ENCODE measurements at regions not wholly inside any gene's neighbourhood (a gene's known extent, or its start where the extent isn't known, plus 50 kb on each side); places are given as distances from the start of the nearest gene placed in this dataset.

DNA sequence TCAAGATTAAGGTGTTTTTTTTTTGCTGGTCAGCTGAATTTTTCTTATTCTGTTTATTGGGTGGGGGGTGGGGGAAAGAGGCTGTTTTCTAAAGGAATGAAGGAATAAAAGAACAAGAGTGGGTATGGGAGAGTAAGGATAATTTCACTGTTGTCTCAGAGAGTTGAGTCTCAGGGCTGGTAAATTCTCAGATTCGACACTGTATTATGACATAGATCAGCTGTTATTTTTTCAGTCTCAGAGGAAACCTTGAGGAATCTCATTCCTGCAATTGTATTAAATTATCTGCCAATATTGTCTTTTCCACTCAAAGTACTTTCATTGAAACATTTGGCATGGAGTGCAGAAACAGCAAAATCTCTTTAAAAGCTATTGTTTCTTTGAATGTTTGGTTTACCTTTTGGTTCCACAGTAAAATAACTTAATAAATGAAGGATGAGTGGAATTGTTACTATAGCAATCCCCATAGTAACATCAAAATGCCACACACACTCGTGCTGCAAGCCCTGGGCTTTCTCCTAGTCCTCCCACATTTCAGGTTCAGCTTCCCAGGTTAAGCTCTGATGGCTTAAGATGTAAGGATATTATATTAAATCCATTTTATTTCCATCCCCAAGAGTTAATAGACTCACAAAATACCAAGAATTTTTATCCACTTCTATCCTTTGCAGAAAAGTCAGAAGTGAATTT is 478.7 kb upstream of the TCF4 start:
- no peak for DNase-seq

DNA sequence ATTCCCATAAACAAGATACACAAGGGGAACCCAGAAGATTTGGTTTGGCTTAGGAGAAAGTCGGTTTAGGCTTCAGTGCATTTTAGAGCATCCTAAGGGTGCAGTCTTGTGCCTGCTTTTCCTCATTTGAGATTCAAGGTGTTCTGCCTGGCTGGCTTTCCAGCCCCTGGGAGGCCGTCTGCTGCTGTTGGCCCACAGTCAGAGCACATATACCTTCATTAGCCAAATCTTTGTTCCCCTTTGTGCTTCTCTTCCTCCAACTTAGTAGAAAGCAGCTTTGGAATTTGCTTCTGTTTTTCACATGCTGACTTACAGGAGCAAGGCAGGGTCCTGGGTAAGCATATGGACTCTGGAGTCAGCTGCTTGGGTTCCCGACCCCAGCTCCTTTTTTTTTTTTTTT is 477.1 kb upstream of the TCF4 start:
- DNase-seq: no peak

DNA sequence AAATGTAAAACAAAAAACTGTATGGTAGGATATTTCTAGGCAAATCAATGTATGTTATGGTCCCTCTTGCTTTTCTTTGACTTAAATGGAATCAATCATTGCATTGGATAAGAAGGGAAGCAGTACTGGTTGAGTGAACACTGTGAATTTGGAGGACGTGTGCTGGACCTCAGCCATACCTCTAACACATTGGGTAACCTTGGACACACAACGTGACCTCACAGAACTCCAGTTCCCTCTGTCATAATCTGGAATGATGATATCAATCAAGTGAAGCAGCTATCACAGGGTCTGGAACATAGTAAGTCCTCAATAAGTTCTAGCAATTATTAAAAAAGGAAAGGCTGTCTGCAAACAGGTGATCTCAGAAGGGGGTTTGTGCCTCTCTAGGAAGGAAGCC is 474.9 kb upstream of the TCF4 start:
- DNase-seq: no peak

DNA sequence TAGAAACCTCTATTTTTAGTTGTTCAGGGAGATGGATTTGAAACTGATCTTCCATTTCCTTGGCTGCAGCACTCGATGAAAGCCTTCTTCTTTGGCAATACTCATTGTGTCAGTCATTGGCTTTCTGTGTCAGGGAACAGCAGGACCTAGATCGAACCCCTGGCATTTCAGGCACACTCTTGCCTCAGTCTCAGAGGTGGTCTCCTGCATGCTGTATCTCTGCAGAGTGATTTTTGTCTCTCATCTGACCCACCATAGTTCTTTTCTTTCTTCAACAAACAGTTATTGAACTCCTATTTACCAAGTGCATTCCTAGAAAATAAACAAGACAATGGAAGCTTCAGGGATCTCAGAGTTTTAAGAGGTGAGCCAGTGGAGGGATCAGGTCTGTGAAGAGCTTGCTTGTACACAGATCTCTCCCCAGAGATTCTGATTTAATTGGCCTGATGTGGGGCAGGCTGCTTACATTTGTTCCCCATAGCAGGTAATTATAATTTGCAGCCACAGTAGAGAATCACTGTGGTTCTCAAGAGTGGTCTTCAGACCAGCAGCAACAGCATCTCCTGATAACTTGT is 473.1 kb upstream of the TCF4 start:
- DNase-seq: no peak

DNA sequence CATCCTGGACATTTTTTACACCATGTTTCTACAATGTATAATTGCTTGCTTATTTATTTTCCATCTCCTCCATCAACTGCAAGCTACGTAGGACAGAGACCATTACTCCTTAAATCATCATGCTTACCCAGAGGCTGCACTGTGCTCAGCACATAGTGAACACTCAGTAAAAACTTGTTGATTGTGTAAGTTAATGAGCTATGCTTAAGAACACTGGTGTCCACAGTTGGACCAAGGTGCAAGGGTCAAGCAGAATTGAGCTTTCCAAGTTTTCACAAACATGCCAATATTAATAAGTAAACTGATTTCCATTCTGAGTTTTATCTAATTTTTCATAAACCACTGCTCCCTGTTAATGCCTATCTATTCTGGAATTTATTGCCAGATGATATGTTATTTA is 464.2 kb upstream of the TCF4 start:
- DNase-seq: no peak

DNA sequence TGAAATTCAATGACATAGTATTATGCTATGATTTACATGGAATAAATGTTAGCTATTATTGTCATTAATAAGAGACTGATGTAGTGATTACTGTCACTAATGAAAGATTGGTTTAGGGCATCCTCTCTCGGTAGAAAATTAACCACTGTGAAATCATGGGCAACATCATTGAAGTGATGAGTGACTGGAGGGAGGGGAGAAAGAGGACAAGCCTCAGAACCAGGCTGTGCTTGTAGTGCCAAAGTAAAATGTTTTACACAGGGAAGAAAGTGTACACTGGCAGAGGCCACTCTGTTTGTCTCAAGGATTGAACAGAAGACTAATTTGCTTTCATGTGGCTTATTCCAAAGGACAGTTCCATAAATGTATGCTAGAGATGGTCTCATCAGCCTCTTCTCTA is 456.2 kb upstream of the TCF4 start:
- DNase-seq: no peak

DNA sequence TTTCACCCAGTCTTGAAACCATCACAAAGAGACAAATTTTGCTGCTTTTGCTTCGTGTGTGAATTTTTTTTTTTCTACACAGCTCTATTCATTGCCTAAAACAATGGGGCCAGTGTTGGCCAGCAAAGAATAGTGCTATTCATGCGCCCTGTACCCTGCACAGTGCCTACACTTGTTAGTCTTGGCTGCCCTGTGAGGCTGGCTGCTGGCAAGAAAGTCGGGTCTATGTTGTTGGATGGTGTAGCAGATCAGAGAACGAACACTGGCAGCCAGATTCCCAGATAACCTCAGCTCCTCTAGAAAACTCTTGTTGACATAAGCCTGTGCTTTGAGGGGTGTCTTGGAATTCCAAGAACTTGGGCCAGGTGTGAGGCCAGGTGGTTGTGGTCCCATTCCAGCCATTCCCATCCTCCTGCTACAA is 455.7 kb upstream of the TCF4 start:
- no peak for DNase-seq

DNA sequence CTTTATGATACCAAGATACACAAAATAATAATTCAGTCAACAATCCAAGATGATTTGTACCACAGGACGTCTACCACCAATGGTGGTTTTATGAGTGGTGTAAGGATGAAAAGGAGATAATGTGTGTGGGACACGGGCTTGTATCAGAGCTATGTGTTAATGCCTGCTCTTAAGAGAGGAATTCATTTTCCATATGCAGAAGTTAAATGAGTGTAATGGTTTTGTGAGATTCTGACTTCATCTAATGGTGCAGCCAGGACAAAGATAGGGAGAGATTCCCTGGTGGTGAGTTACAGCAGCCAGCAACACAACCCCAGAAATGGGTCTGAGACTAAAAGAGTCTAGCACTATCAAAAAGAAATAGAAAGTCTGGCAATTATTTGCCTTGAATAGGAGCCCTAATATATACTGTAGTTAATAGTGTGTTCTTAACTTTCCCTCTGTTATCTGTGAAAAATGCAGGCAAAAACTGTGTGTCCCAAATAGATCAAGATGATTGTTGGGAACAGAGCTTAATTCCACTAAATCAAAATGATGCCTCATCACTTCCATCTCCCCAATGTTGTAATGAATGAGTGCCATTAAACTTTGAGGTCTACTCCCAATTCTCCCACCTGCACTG is 455.0 kb upstream of the TCF4 start:
- DNase-seq: no peak

DNA sequence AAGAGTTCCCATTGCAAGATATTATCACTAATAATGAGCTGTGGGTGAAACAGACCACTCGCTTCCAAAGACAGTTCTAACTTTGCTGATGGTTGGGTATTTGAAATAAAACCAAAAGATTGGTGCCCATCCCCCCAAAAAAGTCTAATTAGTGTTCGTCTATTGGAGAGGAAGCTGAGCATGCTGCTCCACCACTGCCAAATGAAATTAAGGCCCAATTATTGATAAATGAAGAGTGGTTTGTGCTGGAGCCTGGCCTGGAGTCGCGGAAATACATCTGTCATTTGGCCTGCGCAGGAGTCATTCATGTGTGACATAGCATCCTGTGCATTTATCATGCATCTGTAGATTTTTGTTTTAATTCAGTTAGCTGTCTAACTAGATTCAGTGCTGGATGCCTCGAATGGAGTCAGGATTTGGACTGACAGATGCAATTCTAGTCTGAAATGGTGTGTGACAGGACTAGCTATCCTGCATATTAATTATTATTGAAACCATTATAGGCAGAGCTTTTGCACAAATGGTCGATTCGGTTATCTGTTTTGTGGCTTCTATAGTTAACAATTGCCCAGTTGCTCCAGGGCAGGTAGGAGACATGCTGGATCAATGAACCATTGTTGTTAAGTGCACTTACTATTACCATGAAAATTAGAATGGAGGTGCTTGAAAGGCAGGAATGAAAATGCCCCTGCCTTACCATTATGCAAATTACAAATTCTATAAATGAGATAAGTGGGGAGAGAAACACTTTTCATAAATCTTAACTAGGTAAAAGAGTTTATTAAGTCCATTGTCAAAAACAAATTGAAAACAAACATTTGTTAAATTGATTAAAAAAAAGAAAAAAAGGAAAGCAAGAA is 450.4 kb upstream of the TCF4 start:
- DNase-seq: no peak

DNA sequence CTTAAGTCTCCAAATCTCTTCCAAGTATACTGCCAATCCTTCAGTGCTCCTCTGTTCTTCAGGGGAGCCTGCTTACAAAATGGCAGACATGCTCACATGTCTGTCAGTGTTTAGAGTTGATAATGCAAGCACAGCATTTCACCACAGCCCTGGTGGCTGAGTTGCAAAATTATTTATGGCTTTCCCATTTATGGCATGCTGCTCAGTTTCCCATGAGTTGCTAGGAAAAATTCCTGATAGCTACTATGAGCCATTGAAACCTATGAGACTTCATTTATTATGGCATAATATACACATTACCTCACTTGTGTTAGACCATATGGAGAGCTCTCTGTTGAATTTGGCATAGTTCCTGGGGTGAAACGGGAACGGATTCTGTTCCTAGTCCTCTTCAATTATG is 448.7 kb upstream of the TCF4 start:
- DNase-seq: no peak

DNA sequence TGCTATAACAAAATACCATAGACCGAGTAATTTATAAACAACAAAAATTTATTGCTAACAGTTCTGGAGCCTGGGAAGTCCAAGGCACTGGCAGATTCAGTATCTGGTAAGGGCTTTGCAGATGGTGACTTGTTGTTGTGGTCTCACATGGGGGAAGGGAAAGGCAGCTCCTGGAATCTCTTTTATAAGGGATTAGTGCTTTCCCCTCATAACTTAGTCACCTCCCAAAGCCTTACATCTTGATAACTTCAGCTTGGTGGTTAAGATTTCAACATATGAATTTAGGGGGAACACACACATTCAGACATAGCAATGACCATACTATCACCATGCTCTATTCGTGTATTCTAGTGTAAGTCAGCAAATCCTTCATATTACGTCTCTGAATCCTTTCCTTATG is 447.6 kb upstream of the TCF4 start:
- DNase-seq: no peak

DNA sequence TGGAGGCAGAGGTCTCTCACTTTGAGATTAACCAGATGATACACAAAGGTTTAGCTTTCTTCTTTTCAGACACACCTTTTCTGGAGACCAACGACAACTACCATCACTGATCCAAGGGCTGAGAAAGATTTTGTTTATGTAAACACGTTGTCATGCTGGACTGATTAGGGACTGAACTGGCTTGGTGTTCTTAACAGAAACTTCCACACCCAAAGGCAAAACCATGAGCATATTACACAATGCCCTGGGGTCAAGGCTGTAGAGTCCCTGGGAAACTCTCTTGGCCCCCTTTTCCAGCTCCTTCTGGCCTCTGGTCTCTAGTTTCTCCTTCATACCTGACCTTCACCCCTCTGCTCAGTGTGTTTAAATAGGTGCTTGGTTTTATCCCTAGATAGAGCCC is 447.0 kb upstream of the TCF4 start:
- no peak for DNase-seq

DNA sequence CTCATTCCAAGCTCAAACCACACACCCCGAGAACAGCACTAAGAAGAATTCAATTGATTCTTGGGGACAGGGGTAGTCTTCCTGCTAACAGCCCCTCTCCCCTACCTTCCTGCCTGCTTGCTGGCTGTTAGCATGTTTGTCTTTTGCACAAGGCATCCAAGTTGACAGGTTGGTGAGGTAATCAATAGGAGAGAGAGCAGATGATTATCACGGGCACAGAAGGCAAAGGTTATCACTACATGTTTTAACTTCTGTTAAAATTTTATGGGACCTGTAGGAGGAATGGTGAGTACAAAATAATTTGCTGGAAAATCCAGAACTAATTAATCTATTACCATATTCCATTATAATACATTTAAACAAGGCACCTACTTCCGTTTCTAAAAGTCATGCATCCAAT is 442.1 kb upstream of the TCF4 start:
- no peak for DNase-seq

DNA sequence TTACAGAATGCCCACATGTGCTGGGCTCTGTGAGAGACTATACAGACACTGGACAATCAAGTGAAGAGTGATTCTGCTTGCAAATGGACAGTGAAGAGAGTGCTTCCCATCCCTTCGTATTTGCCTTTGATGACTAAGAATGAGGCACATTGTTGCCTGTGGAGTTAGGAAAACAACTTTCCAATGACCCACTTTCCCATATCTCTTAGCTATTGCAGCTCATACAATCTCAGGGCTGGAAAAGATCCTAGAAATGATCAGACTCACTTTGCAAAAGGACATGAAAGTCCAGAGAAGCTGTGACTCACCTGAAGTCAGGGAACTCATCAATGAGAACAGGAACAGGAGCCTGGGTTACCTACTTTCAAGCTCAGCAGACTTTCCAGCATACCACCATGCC is 440.5 kb upstream of the TCF4 start:
- DNase-seq: no peak

DNA sequence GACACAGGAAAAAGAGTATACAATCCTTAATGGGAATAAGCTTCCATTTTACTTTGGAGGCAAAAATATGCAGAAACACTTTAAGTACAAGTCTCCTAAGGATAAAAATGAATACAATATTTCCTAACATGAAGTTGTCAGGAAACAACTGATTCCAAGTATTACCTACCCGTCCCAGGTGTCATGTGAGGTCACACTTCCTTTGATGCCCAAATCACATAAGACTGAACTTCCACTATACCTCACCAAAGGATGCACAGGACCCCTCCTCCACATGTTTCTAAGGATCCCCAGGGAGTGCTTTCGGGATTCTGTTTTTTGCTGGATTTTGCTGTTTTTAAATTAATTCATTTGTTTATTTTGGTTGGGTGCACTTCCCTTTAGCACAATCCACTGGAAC is 438.5 kb upstream of the TCF4 start:
- no peak for DNase-seq

DNA sequence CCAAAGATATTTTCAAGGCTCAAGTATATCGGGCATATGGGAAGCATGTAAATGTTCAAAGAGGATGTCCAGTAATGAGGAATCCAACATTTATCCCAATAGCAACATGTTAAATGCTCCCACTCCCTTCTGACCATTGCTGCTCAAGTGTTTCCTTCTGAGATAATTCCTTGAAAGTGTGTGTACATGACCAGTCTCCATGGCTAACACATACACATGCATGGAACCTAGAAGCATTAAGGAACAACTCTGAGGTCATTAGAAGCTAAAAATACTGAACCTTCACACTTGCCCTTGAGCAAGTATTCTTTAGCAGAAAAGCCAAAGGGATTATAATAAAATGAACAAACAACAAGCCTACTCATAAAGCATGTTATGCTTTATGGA is 433.8 kb upstream of the TCF4 start:
- DNase-seq: no peak

DNA sequence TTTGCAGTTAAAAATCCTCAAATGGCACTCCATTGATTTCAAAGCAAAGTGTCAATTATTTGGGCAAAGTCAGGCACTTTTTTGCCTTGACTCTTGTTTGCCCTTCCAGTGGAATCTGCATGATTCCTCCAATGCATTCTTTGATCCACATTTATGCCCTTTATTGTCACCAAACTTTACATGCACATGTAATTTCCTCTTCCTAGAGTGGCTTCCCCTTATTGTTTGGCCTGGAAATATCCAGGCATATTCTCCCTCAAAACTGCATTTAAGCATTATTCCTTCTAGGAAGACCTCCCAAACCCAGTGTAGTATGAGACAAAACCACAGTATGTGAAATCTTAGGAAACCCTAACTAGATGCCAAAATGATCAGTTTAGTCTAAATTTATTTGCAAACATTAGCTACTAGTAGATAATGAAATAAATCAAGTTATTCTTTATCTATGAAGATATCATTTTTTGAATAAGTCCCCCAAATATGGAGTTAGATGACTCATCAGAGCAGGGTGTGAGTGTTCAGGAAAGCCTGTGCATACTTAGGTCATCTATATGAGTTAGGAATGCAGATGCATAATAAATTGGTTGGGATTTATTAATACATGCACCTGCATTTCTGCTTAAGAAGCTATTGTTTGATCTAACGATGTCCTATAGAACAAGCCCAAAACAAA is 433.3 kb upstream of the TCF4 start:
- no peak for DNase-seq

DNA sequence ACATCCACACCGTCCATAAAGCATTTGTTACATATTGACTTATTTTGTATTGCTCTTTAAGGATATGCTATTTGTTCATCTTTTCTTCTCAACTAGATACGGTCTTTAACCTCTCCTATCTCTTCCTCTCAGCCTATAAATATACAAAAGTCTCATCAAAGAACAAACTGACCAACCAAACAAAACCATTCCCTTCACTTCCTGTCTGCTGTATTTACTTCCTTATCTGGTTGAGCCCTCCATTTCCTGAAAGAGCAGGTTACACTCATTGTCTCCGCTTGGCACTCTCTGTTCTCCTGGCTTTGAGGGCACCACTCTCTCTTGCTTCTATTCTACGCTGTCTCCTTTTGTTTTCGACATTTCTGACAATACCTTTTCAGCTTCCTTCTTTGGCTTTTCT is 431.9 kb upstream of the TCF4 start:
- no peak for DNase-seq

DNA sequence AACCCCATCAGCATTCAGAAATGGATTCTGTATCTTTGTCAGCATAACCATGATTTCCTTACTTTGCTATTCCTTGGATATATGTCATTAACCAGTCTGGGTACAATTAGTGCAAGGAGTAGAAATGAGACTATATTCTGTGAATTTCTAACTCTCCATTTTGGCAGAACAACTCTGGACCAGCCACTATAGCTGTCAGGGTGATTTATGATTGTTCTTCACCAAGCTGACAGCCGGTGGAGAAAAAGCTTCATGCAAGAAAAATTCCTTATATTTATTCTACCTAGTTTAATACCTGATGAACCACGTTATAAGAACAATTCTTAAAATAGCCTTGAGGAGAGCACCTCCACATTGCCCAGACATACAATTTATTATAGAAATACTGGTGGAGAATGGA is 431.2 kb upstream of the TCF4 start:
- DNase-seq: no peak

DNA sequence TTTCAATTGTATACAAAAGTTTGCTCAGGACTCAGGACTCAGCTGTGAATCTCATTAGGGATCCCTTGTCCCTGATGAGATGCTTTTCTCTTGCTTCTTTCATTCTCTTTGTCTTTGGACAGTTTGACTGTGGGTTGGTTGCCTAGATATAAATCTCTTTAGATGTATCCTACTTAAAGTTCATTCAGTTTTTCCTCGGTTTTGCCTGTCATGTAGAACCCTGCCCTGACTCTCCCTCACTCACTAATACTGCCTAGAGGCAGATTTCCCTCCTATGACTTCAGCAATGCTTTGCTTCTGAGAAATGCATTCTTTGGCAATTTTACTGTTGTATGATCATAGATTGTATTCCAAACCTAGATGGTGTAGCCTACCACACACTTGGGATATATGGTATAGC is 421.4 kb upstream of the TCF4 start:
- no peak for DNase-seq

DNA sequence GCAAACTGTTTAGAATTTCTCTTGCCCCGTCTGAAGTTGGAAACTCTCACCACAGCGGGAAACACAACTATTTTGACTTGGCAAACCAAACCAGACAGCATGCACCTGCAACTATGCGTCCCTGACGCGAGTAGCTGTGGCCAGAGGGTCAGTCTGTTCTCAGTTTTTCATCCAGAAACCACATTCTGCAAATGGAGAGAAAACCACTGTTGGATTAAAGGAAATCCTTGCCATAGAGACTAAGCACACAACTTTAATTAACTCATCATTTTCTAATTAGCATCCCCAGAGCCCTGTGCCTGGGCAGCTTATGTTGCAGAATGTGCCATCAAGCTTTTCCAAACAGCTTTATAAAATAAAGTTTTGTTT is 415.7 kb upstream of the TCF4 start:
- no peak for DNase-seq

DNA sequence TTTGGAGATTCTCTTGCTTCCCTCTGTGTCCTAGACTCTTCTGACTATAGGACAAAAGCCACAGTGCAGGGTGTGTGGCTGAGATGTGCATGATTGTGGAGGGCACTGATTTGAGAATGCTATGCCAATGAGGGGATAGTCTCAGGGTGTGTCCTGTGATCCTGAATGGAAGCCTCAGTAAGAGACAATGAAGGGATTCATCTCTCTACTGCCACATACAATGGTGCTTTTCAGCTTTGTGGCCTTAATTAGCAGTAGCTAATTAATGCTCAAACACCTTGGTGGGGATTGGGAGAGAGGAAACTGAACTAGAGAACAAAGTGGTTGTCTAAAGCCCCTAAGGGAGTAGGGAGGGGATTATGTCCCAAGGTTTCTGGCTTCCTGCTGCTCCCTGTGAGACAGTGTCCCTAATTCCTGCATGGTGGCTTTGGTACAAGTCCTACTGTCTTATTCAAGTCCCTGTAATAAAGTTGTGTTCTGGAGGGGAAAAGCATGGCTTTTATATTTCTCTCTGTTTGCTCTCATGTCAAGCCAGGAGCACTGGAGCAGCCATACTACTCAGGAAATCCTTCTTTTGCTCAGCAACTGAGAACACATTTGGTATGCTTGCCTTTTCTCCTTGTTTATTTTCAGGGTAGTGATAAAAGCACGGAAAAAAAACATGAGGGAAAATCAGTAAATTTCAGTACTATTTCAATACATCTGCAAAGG is 415.2 kb upstream of the TCF4 start:
- DNase-seq: no peak

DNA sequence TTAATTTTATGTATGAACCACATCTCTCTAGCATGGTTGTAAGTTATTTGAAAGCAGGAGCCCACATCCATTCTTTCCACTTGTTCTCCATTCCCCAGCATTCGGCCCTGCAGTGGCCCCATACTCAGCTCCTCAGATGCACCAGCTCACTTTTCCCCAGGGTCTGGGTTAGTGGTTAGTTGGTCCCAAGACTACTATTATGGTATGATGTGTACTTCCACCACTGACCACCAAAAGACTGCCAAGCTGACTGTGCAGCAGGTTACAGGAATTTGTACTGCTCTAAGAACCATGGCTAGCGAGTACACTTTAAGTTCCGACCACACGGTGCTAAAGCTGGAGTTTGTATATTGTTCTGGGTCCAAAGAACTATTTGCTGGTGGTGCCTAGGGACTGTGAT is 413.6 kb upstream of the TCF4 start:
- DNase-seq: no peak
